K562 (cell line): ENCODE measurements at regions not wholly inside any gene's neighbourhood (a gene's known extent, or its start where the extent isn't known, plus 50 kb on each side); places are given as distances from the start of the nearest gene placed in this dataset.

Experiments
- ATAC-seq: fragments of 200-7000 bp; cut with Tn5 transposase; 3 replicates; pipeline ENCODE4 v1.9.1; 2020; ENCODE audit warnings: moderate library complexity
- BruUV-seq: library from RNA; stranded (reverse); fragments of 400-500 nt; replicated peaks from 2 replicates; lab custom pipeline; 2021; lab: Mats Ljungman, UMichigan
- CTCF ChIA-PET: fragments of 300-600 bp; formaldehyde crosslinking; extraction: SDS; loops from one replicate; lab custom pipeline; 2021; ENCODE audit warnings: low intra/inter-chr PET ratio; lab: Yijun Ruan, JAX
- POLR2A ChIA-PET: fragments of 300-600, 350-650 bp; sonication (Branson Sonifier 250); formaldehyde crosslinking; extraction: SDS; loops from one replicate; lab custom pipeline; 2021; ENCODE audit warnings: antibody characterized with exemption, inconsistent platforms; lab: Yijun Ruan, JAX
- DNase-seq, 4 experiments: peaks; one replicate each; pipeline versions ENCODE4 v3.0.0 to v3.0.0-alpha.2; 2011 to 2018; ENCODE audit warnings: low spot score in 3 of 4, mixed read lengths in 3 of 4; ENCODE audit errors: extremely low read depth in 1 of 4
- FAIRE-seq: peaks from 2 replicates; lab custom pipeline; 2011; peaks lifted over from hg19 to GRCh38; lab: Jason Lieb, UNC
- H2AFZ ChIP-seq: 2 replicates; pipeline ENCODE4 v1.6.0; 2011; ENCODE audit warnings: low read depth, low read length, control low read depth, inconsistent platforms
- H3K27ac ChIP-seq: fragments of 200-600 bp; 3 replicates; pipeline ENCODE4 v1.8.0; 2011; ENCODE audit warnings: low read depth, mild to moderate bottlenecking, control low read depth, inconsistent platforms, low read length, moderate library complexity, mixed read lengths; ENCODE audit errors: extremely low read depth
- H3K27me3 ChIP-seq, 2 experiments: fragments of 300-600 bp in 1 of 2; 2 replicates in 1 of 2; 3 replicates in 1 of 2; pipeline versions ENCODE4 v1.6.0 to v1.8.0; 2011; ENCODE audit warnings: inconsistent platforms in 2 of 2, low read length in 2 of 2, mild to moderate bottlenecking in 1 of 2, mixed read lengths in 1 of 2, moderate library complexity in 1 of 2; ENCODE audit not compliant: control insufficient read depth in 2 of 2, insufficient read depth in 2 of 2
- H3K36me3 ChIP-seq: fragments of 300-600 bp; 3 replicates; pipeline ENCODE4 v1.8.0; 2011; ENCODE audit warnings: mild to moderate bottlenecking, low read length, inconsistent platforms; ENCODE audit not compliant: control insufficient read depth, insufficient read depth
- H3K4me1 ChIP-seq, 2 experiments: fragments of 200-600 bp in 1 of 2; replicated peaks in 1 of 2; 2 replicates in 1 of 2; 3 replicates in 1 of 2; pipeline versions ENCODE4 v1.5.1 to v1.8.0; 2011; ENCODE audit warnings: inconsistent platforms in 2 of 2, low read length in 2 of 2, mild to moderate bottlenecking in 1 of 2, mixed read lengths in 1 of 2, moderate library complexity in 1 of 2; ENCODE audit not compliant: control insufficient read depth in 2 of 2, insufficient read depth in 2 of 2
- H3K4me2 ChIP-seq: 2 replicates; pipeline ENCODE4 v1.6.1; 2011; ENCODE audit warnings: low read length, control low read depth, inconsistent platforms, mixed read lengths; ENCODE audit not compliant: insufficient read depth
- H3K4me3 ChIP-seq: fragments of 200-600 bp; sonication (generic), shearing (Covaris generic); 2 replicates; pipeline ENCODE4 v1.5.1; 2016; ENCODE audit warnings: control low read depth, inconsistent platforms
- H3K79me2 ChIP-seq: fragments of 200-600 bp; 3 replicates; pipeline ENCODE4 v1.8.0; 2011; ENCODE audit warnings: low read length, inconsistent platforms; ENCODE audit not compliant: control insufficient read depth, insufficient read depth
- H3K9ac ChIP-seq, 2 experiments: 2 replicates each; pipeline versions ENCODE4 v1.6.0 to v1.6.1; 2011; ENCODE audit warnings: low read depth in 2 of 2, low read length in 2 of 2, control low read depth in 1 of 2, inconsistent platforms in 1 of 2, mild to moderate bottlenecking in 1 of 2, mixed read lengths in 1 of 2; ENCODE audit not compliant: insufficient read depth in 1 of 2
- H3K9me1 ChIP-seq: one replicate; pipeline ENCODE4 v1.6.0; 2011; ENCODE audit warnings: inconsistent platforms, mild to moderate bottlenecking, low read length, moderate library complexity; ENCODE audit not compliant: control insufficient read depth, insufficient read depth
- H3K9me3 ChIP-seq: replicated peaks from 2 replicates; pipeline ENCODE4 v1.5.1; 2011; ENCODE audit warnings: low read depth, low read length, inconsistent platforms; ENCODE audit not compliant: control insufficient read depth, insufficient read depth
- H4K20me1 ChIP-seq: replicated peaks from 2 replicates; pipeline ENCODE4 v1.6.1; 2011; ENCODE audit warnings: low read length, inconsistent platforms, mixed read lengths; ENCODE audit not compliant: control insufficient read depth, insufficient read depth
- ERF ChIP-seq: fragments of 450-650 bp; formaldehyde crosslinking; IDR thresholded peaks from 2 replicates; pipeline ENCODE4 v1.4.0; 2020; ENCODE audit warnings: mild to moderate bottlenecking, mixed read lengths
- MAFF ChIP-seq: IDR thresholded peaks from 2 replicates; pipeline ENCODE4 v1.6.1; 2012; ENCODE audit warnings: low read length, improper control_type of control experiment
- SMAD2 ChIP-seq: fragments of 150-350 bp; IDR thresholded peaks from 2 replicates; pipeline ENCODE4 v1.6.1; 2014; ENCODE audit warnings: low read depth, mild to moderate bottlenecking, low read length
- WGBS: fragments of 100-300 bp; shearing (Covaris generic); methylation state at CpG from one replicate; pipeline ENCODE4 v1.1.6; 2016; ENCODE audit warnings: low coverage, mixed read lengths; ENCODE audit not compliant: insufficient coverage; ENCODE audit errors: missing lambda C conversion rate; 5-methylcytosine and 5-hydroxymethylcytosine counted together
- in situ Hi-C: fragments of 300-500 bp; cut with MboI; formaldehyde crosslinking; loops from 4 replicates; pipeline ENCODE4 v1.15.0; 2018; ENCODE audit warnings: inconsistent platforms, mixed read lengths
- intact Hi-C: fragments of 100-400 bp; cut with micrococcal nuclease; formaldehyde crosslinking; loops from 2 replicates; pipeline ENCODE4 v1.14.2; 2022
- TF ChIP-seq, protein P1 (sequence below): fragments of 450-650 bp; IDR thresholded peaks from 2 replicates; pipeline ENCODE4 v1.6.1; 2016; ENCODE audit warnings: mild to moderate bottlenecking

DNA sequence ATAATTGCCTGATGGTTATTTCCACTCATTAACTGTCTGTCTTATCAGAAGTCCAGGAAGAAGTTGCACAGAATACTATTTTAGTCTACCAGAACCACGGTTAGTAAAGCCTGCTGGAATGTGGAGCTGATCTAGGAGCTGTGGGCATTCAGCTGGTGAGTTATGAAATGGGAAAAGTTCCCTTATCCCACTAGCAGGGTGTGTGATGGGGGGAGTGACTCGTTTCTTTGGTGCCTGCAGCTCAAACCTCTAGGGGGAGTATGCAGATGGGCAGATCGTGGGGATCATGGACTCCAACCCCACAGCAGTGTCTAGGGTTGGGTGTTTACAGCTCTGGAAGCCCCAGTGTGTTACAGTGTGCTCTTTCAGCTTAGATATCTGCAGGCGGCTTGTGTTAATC, 305.7 kb upstream of the BOD1L1 start (continued):
- TF ChIP-seq, protein P1, sequence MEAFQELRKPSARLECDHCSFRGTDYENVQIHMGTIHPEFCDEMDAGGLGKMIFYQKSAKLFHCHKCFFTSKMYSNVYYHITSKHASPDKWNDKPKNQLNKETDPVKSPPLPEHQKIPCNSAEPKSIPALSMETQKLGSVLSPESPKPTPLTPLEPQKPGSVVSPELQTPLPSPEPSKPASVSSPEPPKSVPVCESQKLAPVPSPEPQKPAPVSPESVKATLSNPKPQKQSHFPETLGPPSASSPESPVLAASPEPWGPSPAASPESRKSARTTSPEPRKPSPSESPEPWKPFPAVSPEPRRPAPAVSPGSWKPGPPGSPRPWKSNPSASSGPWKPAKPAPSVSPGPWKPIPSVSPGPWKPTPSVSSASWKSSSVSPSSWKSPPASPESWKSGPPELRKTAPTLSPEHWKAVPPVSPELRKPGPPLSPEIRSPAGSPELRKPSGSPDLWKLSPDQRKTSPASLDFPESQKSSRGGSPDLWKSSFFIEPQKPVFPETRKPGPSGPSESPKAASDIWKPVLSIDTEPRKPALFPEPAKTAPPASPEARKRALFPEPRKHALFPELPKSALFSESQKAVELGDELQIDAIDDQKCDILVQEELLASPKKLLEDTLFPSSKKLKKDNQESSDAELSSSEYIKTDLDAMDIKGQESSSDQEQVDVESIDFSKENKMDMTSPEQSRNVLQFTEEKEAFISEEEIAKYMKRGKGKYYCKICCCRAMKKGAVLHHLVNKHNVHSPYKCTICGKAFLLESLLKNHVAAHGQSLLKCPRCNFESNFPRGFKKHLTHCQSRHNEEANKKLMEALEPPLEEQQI: no peak
- no peak for TF ChIP-seq MAFF
- no peak for TF ChIP-seq ERF (CRISPR knock-in tag)

DNA sequence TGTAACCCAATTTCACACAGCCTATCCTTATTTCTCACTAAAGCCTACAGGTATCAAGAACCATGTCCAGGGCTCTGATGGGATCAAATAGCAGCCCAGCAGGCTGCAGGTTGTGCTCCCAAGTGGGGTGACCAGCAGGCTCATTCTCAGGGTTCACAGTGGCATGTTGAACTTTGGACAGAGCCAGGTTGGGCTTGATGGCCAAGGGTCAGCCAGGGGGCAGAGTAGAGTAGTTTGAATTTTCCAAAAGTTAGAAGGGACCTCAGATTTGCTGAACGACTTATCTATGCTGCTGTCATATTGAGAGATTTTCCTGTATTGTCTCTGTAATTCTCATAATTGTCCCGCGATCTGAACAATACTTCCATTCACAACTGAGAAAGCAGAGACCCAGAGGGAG, 310.8 kb upstream of the BOD1L1 start:
- FAIRE-seq: no peak
- CTCF ChIA-PET: no interaction called here
- intact Hi-C loops (no loop called here), in situ Hi-C loops (no loop called here)
- Histone ChIP-seq H3K27ac (no peak overlapping the region), H3K4me3 (no peak overlapping the region), H3K9ac (no peak overlapping the region), H3K36me3 (no peaks in the 10 kb centered on the region), H3K4me2 (no peak overlapping the region), H3K9me3 (no peaks in the 10 kb centered on the region), H3K9me1 (no peaks in the 10 kb centered on the region), H3K4me1 (no peaks in the 10 kb centered on the region), H3K79me2 (no peaks in the 10 kb centered on the region), H3K27me3 (no peaks in the 10 kb centered on the region), H4K20me1 (no peaks in the 10 kb centered on the region), H2AFZ (no peak overlapping the region)
- WGBS: 0% methylated on average over 3 of the region's 3 CpGs
- TF ChIP-seq SMAD2: no peak
- BruUV-seq: no TSS peak
- ATAC-seq: no peak
- no peak for DNase-seq
- POLR2A ChIA-PET: no interaction called here
